Karpas-422 (cell line): ENCODE measurements at regions not wholly inside any gene's neighbourhood (a gene's known extent, or its start where the extent isn't known, plus 50 kb on each side); places are given as distances from the start of the nearest gene placed in this dataset.

ENCODE experiments used
- DNase-seq: peaks from one replicate; pipeline ENCODE4 v3.0.0-alpha.2; 2015
- H2AFZ ChIP-seq: fragments of 200-600 bp; sonication (generic); 2 replicates; pipeline ENCODE4 v1.6.1; 2014; ENCODE audit warnings: antibody characterized with exemption, low read length, mixed read lengths
- H3K27ac ChIP-seq: fragments of 200-600 bp; sonication (generic); 2 replicates; pipeline ENCODE4 v1.5.1; 2014; ENCODE audit warnings: mild to moderate bottlenecking, low read length, moderate library complexity
- H3K27me3 ChIP-seq: fragments of 200-600 bp; sonication (generic); 2 replicates; pipeline ENCODE4 v1.6.1; 2014; ENCODE audit warnings: low read length, mixed read lengths
- H3K36me3 ChIP-seq: fragments of 200-600 bp; sonication (generic); 2 replicates; pipeline ENCODE4 v1.6.1; 2014; ENCODE audit warnings: low read length, mixed read lengths; ENCODE audit not compliant: insufficient read depth
- H3K4me1 ChIP-seq: fragments of 200-600 bp; sonication (generic); 2 replicates; pipeline ENCODE4 v1.6.1; 2014; ENCODE audit warnings: mild to moderate bottlenecking, low read length, mixed read lengths
- H3K4me2 ChIP-seq: fragments of 200-600 bp; sonication (generic); 2 replicates; pipeline ENCODE4 v1.6.1; 2014; ENCODE audit warnings: low read length, low read depth, mild to moderate bottlenecking; ENCODE audit not compliant: poor library complexity, severe bottlenecking
- H3K4me3 ChIP-seq: fragments of 200-600 bp; sonication (generic); 2 replicates; pipeline ENCODE4 v1.5.1; 2014; ENCODE audit warnings: mild to moderate bottlenecking, antibody characterized with exemption, low read length, mixed read lengths
- H3K79me2 ChIP-seq: fragments of 200-600 bp; sonication (generic); 2 replicates; pipeline ENCODE4 v1.6.1; 2014; ENCODE audit warnings: mild to moderate bottlenecking, low read length, mixed read lengths
- H3K9ac ChIP-seq: fragments of 200-600 bp; sonication (generic); 2 replicates; pipeline ENCODE4 v1.6.0; 2014; ENCODE audit warnings: low read length
- H3K9me2 ChIP-seq: fragments of 200-600 bp; sonication (generic), shearing (Covaris generic); replicated peaks from 2 replicates; pipeline ENCODE4 v1.6.0; 2014; ENCODE audit warnings: mild to moderate bottlenecking, low read length, moderate library complexity; ENCODE audit not compliant: insufficient read depth
- H3K9me3 ChIP-seq: fragments of 300-700, 200-600 bp; sonication (generic); 2 replicates; pipeline ENCODE4 v1.6.1; 2014; ENCODE audit warnings: low read length, mixed read lengths
- H4K20me1 ChIP-seq: fragments of 200-600 bp; sonication (generic); 2 replicates; pipeline ENCODE4 v1.6.1; 2014; ENCODE audit warnings: mild to moderate bottlenecking, antibody characterized with exemption, low read length, low read depth; ENCODE audit not compliant: insufficient read depth

- no peak overlapping the region for H2AFZ ChIP-seq
- H3K4me1 ChIP-seq, result no peaks in the 10 kb centered on the region
- H3K27ac ChIP-seq, result no peak overlapping the region
- no peak for DNase-seq
- H3K36me3 ChIP-seq, result no peaks in the 10 kb centered on the region
- H3K4me3 ChIP-seq, result no peak overlapping the region
- peaks cover 5% of the 10 kb centered on the region; the same call in 1 of the 2 replicates for H3K27me3 ChIP-seq
- H3K9me3 ChIP-seq, result no peaks in the 10 kb centered on the region
- H3K79me2 ChIP-seq, result no peaks in the 10 kb centered on the region
- H3K4me2 ChIP-seq, result no peak overlapping the region
- no peaks in the 10 kb centered on the region for H3K9me2 ChIP-seq
- no peak overlapping the region for H3K9ac ChIP-seq
- H4K20me1 ChIP-seq, result no peaks in the 10 kb centered on the region
Measured at GRCh38 chr14:97453991-97454390, 656.8 kb downstream of the VRK1 start.

GRCh38 chr14:97456462-97456861, 659.3 kb downstream of the VRK1 start:
- Histone ChIP-seq H3K4me3 (no peak overlapping the region), H4K20me1 (no peaks in the 10 kb centered on the region), H3K4me2 (no peak overlapping the region), H3K9me2 (no peaks in the 10 kb centered on the region), H3K36me3 (no peaks in the 10 kb centered on the region), H3K9me3 (peaks cover 2% of the 10 kb centered on the region; the same call in 1 of the 2 replicates), H3K4me1 (no peaks in the 10 kb centered on the region), H3K27me3 (peaks cover 5% of the 10 kb centered on the region; the same call in 1 of the 2 replicates), H3K79me2 (no peaks in the 10 kb centered on the region), H3K9ac (no peak overlapping the region), H2AFZ (no peak overlapping the region), H3K27ac (no peak overlapping the region)
- DNase-seq, result no peak

- H3K4me3 ChIP-seq, result no peak overlapping the region
Measured at GRCh38 chr14:97456958-97457357, 659.8 kb downstream of the VRK1 start.

GRCh38 chr14:97457575-97458085, 660.4 kb downstream of the VRK1 start:
- no peak overlapping the region for H3K4me2 ChIP-seq
- no peaks in the 10 kb centered on the region for H3K4me1 ChIP-seq
- peaks cover 5% of the 10 kb centered on the region; the same call in 1 of the 2 replicates for H3K27me3 ChIP-seq
- no peak for DNase-seq
- no peak overlapping the region for H2AFZ ChIP-seq
- peaks cover 13% of the 10 kb centered on the region for H3K9me3 ChIP-seq
- no peak overlapping the region for H3K9ac ChIP-seq
- no peak overlapping the region for H3K4me3 ChIP-seq
- H3K79me2 ChIP-seq, result no peaks in the 10 kb centered on the region
- H3K27ac ChIP-seq, result no peak overlapping the region
- H3K36me3 ChIP-seq, result no peaks in the 10 kb centered on the region
- H3K9me2 ChIP-seq, result no peaks in the 10 kb centered on the region
- H4K20me1 ChIP-seq, result no peaks in the 10 kb centered on the region

More at GRCh38 chr14:97456958-97457357, 659.8 kb downstream of the VRK1 start:
- H3K9ac ChIP-seq, result no peak overlapping the region
- H4K20me1 ChIP-seq, result no peaks in the 10 kb centered on the region
- H2AFZ ChIP-seq, result no peak overlapping the region
- H3K9me3 ChIP-seq, result peaks cover 6% of the 10 kb centered on the region
- peaks cover 5% of the 10 kb centered on the region; the same call in 1 of the 2 replicates for H3K27me3 ChIP-seq
- no peaks in the 10 kb centered on the region for H3K79me2 ChIP-seq
- H3K4me2 ChIP-seq, result no peak overlapping the region
- no peaks in the 10 kb centered on the region for H3K9me2 ChIP-seq
- no peak overlapping the region for H3K27ac ChIP-seq
- no peaks in the 10 kb centered on the region for H3K36me3 ChIP-seq
- no peak for DNase-seq
- H3K4me1 ChIP-seq, result no peaks in the 10 kb centered on the region

- no peak overlapping the region for H3K27ac ChIP-seq
Measured at GRCh38 chr14:97458255-97458654, 661.1 kb downstream of the VRK1 start.

GRCh38 chr14:97458661-97459579, 661.7 kb downstream of the VRK1 start:
- H3K36me3 ChIP-seq, result no peaks in the 10 kb centered on the region
- no peak overlapping the region for H3K27ac ChIP-seq
- no peaks in the 10 kb centered on the region for H3K4me1 ChIP-seq
- H2AFZ ChIP-seq, result no peak overlapping the region
- DNase-seq, result no peak
- no peaks in the 10 kb centered on the region for H4K20me1 ChIP-seq
- no peak overlapping the region for H3K9ac ChIP-seq
- H3K4me2 ChIP-seq, result no peak overlapping the region
- H3K27me3 ChIP-seq, result peaks cover 5% of the 10 kb centered on the region; the same call in 1 of the 2 replicates
- no peaks in the 10 kb centered on the region for H3K79me2 ChIP-seq
- no peaks in the 10 kb centered on the region for H3K9me2 ChIP-seq
- H3K9me3 ChIP-seq, result peaks cover 18% of the 10 kb centered on the region
- H3K4me3 ChIP-seq, result no peak overlapping the region

More at GRCh38 chr14:97458255-97458654, 661.1 kb downstream of the VRK1 start:
- H4K20me1 ChIP-seq, result no peaks in the 10 kb centered on the region
- peaks cover 18% of the 10 kb centered on the region for H3K9me3 ChIP-seq
- H3K9ac ChIP-seq, result no peak overlapping the region
- H3K4me1 ChIP-seq, result no peaks in the 10 kb centered on the region
- no peak overlapping the region for H2AFZ ChIP-seq
- no peaks in the 10 kb centered on the region for H3K79me2 ChIP-seq
- H3K4me3 ChIP-seq, result no peak overlapping the region
- no peak overlapping the region for H3K4me2 ChIP-seq
- H3K27me3 ChIP-seq, result peaks cover 5% of the 10 kb centered on the region; the same call in 1 of the 2 replicates
- H3K36me3 ChIP-seq, result no peaks in the 10 kb centered on the region
- DNase-seq, result no peak
- H3K9me2 ChIP-seq, result no peaks in the 10 kb centered on the region

- 0 out of 2 replicates have a peak, but pooled peaks cover 4% of the 10 kb centered on the region for H3K9me2 ChIP-seq
- no peaks in the 10 kb centered on the region for H3K36me3 ChIP-seq
- no peak overlapping the region for H3K27ac ChIP-seq
- no peak for DNase-seq
- H3K9me3 ChIP-seq, result peaks cover 18% of the 10 kb centered on the region
- no peaks in the 10 kb centered on the region for H3K4me1 ChIP-seq
- H3K4me3 ChIP-seq, result no peak overlapping the region
- H2AFZ ChIP-seq, result no peak overlapping the region
- H3K79me2 ChIP-seq, result no peaks in the 10 kb centered on the region
- H3K27me3 ChIP-seq, result 0 out of 2 replicates have a peak, but pooled peaks cover 2% of the 10 kb centered on the region
- H3K4me2 ChIP-seq, result no peak overlapping the region
- no peak overlapping the region for H3K9ac ChIP-seq
- H4K20me1 ChIP-seq, result no peaks in the 10 kb centered on the region
Measured at GRCh38 chr14:97462081-97462480, 664.9 kb downstream of the VRK1 start.

GRCh38 chr14:97468220-97468619, 671.0 kb downstream of the VRK1 start:
- no peaks in the 10 kb centered on the region for H3K4me1 ChIP-seq

More at GRCh38 chr14:97468220-97468619, 671.0 kb downstream of the VRK1 start:
- H4K20me1 ChIP-seq, result no peaks in the 10 kb centered on the region
- H3K9me2 ChIP-seq, result 0 out of 2 replicates have a peak, but pooled peaks cover 4% of the 10 kb centered on the region
- H3K36me3 ChIP-seq, result no peaks in the 10 kb centered on the region
- H3K4me3 ChIP-seq, result no peak overlapping the region
- no peak overlapping the region for H3K4me2 ChIP-seq
- no peak overlapping the region for H3K27ac ChIP-seq
- H3K79me2 ChIP-seq, result no peaks in the 10 kb centered on the region
- H3K9me3 ChIP-seq, result no peaks in the 10 kb centered on the region
- DNase-seq, result no peak
- H2AFZ ChIP-seq, result no peak overlapping the region
- H3K9ac ChIP-seq, result no peak overlapping the region
- peaks cover 2% of the 10 kb centered on the region; the same call in 1 of the 2 replicates for H3K27me3 ChIP-seq
